Fibroblast of skin of left biceps (primary cell): ENCODE measurements at regions not wholly inside any gene's neighbourhood (a gene's known extent, or its start where the extent isn't known, plus 50 kb on each side); places are given as distances from the start of the nearest gene placed in this dataset.

Experiments used
- DNase-seq, 2 experiments: peaks; one replicate each; pipeline ENCODE4 v3.0.0-alpha.2; 2013; ENCODE audit warnings: low read depth in 2 of 2

DNA sequence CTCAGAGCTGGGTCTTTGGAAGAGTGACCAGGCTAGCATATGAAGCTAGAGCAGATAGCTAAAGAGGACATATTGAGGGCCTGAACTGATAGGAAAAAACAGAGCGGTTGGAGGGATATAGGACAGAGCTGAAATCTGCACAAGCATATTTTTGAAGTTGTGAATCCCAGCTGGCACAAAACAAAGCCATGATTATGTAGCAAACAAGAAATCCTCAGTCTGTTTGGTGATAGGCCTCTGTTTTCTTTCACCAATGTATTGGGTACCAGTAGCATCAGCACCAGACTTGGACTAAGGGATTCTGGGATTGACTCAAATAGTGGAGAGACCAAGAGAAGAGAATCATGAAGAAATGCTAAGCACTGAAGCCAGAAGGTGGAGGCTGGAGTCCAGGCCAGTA lies 151.0 kb downstream of the FAM43A start:
- no peak for DNase-seq

- no peak for DNase-seq
Observed at GRCh38 chr3:194837457-194838127, 151.9 kb downstream of the FAM43A start.

GRCh38 chr3:194838236-194838635 lies 152.6 kb downstream of the FAM43A start:
- DNase-seq = no peak

GRCh38 chr3:194840661-194841514 lies 155.2 kb downstream of the FAM43A start:
- no peak for DNase-seq

- no peak for DNase-seq
Observed at GRCh38 chr3:194841515-194841841, 155.8 kb downstream of the FAM43A start.

- no peak for DNase-seq
Observed at GRCh38 chr3:194843556-194843955, 157.9 kb downstream of the FAM43A start.

GRCh38 chr3:194844046-194844445 lies 158.4 kb downstream of the FAM43A start:
- no peak for DNase-seq

DNA sequence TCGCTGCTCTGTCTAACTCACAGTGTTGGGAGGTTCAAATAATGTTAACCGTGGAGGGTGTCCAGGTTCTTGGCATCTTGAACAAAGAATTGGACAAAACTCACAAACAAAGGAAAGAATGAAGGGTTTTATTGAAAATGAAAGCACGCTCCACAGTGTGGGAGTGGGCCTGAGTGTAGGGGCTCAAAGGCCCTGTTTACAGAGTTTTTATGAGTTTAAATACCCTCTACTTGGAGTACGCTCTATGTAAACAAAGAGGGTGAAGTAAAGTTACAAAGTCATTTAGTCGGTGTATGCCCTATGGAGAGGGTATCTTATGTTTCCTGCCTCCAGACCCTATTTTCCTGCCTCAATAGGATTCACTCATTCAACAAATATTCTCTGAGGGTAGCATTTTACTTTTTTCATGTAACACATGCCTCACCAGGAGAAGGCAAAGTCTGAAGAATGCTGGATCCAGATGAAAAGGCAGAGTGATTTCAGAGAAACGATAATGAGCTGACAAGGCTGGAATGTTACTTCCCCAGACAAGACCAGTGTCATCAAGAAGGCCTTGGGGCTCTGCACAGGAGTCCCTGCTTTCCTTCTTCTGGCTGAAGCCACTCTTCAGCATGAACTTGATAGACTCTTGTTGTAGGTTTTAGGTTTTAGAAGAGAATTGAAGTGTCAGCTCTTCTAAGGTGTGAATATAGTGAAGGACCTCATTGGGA lies 163.6 kb downstream of the FAM43A start:
- DNase-seq = no peak

DNA sequence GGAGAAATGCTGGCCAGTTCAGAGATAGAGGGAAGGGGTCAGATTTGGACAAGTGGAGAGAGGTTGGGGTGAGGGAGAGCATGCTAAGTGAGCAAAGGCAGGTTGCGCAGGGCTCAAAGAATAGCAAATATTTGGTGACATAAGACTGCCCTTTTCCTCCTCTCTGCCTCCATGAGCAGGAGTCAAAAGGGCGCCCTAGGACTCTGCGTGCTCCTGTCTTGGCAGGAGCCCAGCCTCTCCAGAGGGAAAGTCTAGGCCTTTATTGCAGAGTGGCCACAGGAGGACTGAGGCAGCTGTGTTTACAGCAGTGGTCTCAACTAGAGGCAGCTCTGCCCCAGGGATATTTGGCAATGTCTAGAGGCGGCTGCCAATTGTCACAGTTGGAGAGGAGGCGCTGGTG lies 165.6 kb downstream of the FAM43A start:
- DNase-seq = no peak

DNA sequence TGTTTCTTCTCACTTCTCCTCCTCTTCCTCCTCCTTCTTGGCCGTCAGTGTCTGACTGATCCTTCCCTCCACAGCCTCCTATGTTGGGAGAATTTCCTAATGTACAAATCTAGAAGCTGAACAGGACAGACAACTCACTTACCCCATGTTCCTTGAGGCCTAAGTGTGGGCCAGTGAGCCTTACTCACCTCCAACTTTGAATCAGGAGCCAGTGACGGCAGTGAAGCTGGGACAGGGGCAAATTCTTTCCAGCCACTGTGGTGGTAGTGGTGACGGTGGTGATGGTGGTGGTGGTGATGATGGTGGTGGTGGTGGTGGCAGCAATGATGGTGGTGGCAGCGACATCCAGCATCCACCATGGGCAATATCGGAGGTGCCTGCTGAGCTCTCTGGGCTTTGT lies 166.3 kb downstream of the FAM43A start:
- DNase-seq = no peak

DNA sequence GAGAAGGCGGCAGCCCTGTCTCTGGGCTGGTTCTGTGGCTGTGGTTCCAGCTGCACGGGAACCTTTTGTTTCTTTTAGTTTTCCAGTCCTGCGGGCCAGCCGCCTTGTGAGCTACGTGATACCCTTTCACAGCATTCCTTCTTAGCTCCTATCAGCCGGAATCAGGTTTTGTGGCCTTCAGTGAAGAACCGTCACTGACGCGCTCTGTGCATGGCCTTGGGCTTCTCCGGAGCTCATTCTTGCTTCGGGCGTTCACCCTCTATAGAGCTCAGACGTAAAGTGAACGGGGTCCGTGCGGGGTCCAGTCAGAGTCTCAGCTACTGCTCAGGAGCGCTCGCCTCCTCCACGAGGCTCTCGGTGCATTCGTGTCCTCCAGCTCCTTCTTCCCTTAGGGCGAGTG lies 166.7 kb downstream of the FAM43A start:
- no peak for DNase-seq

- DNase-seq = no peak
Observed at GRCh38 chr3:194852831-194853508, 167.3 kb downstream of the FAM43A start.

GRCh38 chr3:194854206-194854605 lies 168.5 kb downstream of the FAM43A start:
- DNase-seq = no peak

GRCh38 chr3:194854659-194855390 lies 169.1 kb downstream of the FAM43A start:
- no peak for DNase-seq

DNA sequence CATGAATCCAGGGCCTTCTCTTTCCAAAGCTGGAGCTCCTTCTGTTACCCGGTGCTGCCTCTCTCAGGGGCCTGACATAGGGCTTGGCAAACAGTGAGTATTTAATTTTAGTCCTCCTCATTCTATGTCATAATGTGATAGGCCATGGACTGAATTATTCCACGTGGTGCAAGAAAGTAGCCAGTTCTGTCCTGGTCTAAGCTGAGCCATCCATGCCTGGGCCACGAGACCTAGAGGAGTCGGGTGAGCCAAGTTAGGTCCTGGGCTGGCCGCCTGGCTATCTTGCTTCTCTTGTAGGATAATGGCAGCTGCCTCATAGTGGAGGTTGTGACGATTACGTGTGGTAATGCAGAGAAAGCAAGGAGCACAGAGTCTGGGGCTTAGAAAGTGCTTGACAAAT lies 170.6 kb downstream of the FAM43A start:
- DNase-seq = no peak

- DNase-seq = no peak
Observed at GRCh38 chr3:194857469-194858113, 171.9 kb downstream of the FAM43A start.

DNA sequence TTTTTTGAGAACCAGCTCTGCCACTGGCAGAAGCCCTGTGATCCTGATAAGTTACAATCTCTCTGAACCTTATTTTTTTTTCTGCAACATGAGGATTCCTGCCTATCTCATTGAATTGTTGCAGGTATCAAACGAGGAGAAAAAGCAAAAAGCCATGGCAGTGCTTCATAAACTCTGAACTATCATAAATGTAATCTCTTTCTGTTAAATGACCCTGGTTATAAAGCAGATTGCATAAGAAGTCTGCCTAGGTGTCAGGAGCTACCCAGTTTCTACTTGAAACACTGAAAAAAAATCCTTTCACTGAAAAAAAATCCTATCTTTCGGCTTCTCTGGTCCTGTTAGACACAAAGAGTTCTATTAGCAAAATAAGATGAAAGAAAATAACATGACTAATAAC lies 172.7 kb downstream of the FAM43A start:
- DNase-seq = no peak

DNA sequence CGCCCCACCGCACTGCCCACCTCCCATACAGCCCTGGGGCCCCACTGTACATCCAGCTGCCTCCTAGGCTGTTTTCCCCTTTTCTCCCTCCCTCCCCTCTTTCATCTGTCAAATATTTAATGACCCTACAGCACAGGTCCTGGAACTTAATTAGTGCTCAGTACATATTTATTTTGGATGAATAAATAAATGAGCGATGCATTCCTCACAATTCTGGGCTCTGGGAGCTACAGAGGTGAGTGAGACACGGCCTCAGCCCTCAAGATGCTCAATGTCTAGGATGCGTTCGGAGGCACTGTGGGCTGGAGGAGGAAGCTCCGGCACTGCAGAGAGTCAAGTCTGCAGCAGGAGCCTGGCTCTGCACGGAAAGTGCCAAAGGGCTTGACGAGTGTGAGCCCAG lies 175.0 kb downstream of the FAM43A start:
- DNase-seq = no peak

DNA sequence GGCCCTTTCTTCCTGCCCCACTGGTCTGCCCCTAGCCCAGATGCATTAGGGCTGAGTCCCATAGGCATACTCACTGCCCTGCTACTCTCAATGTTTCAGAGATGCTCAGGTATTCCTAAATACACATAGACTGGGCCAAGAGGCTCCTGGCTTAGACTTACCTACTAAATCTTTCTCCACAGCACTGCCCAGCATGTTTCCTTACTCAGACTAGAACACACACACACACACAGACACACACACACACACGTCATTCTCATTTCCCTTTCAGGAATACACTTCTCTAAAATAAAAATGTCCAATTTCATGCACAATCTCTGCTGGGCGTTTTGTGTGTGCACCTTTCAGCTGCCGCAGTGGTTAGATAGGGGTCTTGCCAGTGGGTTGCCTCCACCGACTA lies 175.7 kb downstream of the FAM43A start:
- no peak for DNase-seq

- DNase-seq = no peak
Observed at GRCh38 chr3:194865061-194865460, 179.4 kb downstream of the FAM43A start.

DNA sequence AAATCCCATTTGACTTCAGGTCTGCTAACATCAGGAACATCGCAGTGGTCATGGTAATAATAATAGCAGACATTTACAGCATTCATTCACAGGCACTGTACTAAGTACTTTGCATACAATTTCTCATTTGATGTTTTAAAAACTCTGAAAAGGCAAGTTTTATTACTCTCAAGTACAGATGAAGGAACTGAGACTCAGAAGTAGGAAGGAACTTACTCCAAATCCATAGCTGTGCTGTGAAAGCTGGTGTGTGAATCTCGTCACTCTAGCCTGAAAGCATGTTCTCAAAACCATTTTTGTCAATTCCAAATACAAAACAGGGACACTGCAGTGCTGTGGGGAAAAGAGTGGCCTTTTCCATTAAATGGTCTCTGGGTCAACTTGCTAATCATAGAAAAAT lies 179.9 kb downstream of the FAM43A start:
- no peak for DNase-seq
